ENCODE measurements at regions not wholly inside any gene's neighbourhood (a gene's known extent, or its start where the extent isn't known, plus 50 kb on each side); places are given as distances from the start of the nearest gene placed in this dataset.

DNA sequence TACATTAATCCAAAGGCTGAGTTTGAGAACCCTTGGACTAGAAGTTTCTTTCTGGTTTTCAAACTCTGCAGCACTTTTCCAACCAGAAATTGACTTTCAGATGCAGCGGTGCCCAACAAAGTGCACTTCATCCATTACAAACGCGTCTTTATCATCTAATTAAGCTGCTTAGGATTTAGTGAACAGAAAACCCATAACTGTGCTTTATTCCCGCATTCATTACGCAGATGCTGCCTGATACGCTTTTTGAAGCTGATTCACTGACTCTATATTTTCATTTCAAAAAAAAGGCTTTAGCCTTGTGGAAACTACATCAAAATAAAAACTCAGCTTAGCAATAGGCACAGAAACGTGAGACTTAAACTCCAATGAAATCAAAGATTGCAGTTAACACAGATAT, 69.8 kb upstream of the CTXND1 start:
- WGBS, 2 donors, result 83 to 86% methylated on average over 7 of the region's 7 CpGs
- ATAC-seq, result no peak

DNA sequence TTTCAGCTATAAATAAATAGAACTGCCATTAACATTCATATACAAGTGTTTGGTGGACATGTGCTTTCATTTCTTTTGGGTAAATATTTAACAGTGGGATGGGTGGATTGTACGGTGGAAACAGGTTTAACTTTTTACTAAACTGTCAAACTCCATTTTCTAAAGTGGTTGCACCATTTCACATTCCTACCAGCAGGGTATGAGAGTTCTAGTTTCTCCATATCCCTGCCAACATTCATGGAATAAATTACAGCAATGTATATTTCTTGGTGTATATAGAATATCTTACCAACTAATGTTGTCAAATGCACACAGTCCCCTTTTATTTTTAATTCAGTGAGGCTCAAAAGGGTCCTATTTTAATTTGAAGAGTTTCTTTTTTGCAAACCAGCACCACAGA, 71.3 kb upstream of the CTXND1 start:
- no peaks in the 10 kb centered on the region for H3K36me3 ChIP-seq (replicated peaks in 1 of 2; ENCODE audit: insufficient read depth in 1 of 2, low read depth in 2 of 2)
- intact Hi-C loops (cut with DNase I), result no loop called here
- DNase-seq, result no peak
- H3K9me3 ChIP-seq, result no peaks in the 10 kb centered on the region
- ATAC-seq, result no peak
- H3K27me3 ChIP-seq, result no peaks in the 10 kb centered on the region
- no peak overlapping the region for H3K27ac ChIP-seq
- WGBS, 2 donors, result 16 to 22% methylated on average over 1 of the region's 1 CpG
- H3K4me3 ChIP-seq, result no peak overlapping the region
- TF ChIP-seq POLR2A (IDR thresholded peaks at IDR 0.05) (no peak), CTCF (IDR thresholded peaks at IDR 0.05) (no peak)
- no peaks in the 10 kb centered on the region for H3K4me1 ChIP-seq

More for the DNA sequence above, 69.8 kb upstream of the CTXND1 start:
- H3K9me3 ChIP-seq, result no peaks in the 10 kb centered on the region
- H3K27ac ChIP-seq, result no peak overlapping the region
- no peak for TF ChIP-seq POLR2A (IDR thresholded peaks at IDR 0.05)
- no peak for TF ChIP-seq CTCF (IDR thresholded peaks at IDR 0.05)
- no peaks in the 10 kb centered on the region for H3K4me1 ChIP-seq
- no peak overlapping the region for H3K4me3 ChIP-seq
- no peak for DNase-seq
- no peaks in the 10 kb centered on the region for H3K36me3 ChIP-seq (replicated peaks in 1 of 2; ENCODE audit: insufficient read depth in 1 of 2, low read depth in 2 of 2)
- intact Hi-C loops (cut with DNase I), result no loop called here
- H3K27me3 ChIP-seq, result no peaks in the 10 kb centered on the region

DNA sequence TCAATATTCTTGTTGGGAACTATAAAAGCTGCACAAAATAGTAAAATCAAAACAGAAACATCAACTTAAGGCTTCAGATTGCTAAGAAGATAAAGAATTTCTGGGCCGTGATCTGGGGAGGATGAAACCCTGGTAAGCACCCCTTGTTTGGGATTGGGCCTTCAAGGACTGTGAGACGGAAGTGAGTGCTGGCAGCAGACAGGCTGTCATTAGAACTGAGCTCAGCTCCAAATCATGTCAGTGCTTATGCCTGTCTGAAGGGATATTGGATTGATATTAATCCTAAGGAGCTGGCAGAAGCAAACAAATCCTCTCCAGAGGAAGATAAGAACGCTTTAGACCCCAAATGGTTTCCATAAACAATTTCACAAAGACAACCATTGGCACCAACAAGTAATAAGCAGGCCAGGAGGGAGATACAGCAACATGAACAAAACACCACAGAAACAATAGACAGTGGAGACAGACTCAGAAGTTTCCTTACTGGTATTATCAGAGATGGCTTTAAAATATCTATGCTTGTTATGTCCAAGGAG, 72.6 kb upstream of the CTXND1 start:
- WGBS, 2 donors, result 47 to 53% methylated on average over 3 of the region's 3 CpGs
- no peak for ATAC-seq
- Histone ChIP-seq H3K27ac (no peak overlapping the region), H3K9me3 (no peaks in the 10 kb centered on the region), H3K4me3 (no peak overlapping the region), H3K36me3 (replicated peaks in 1 of 2; ENCODE audit: insufficient read depth in 1 of 2, low read depth in 2 of 2) (no peaks in the 10 kb centered on the region), H3K27me3 (no peaks in the 10 kb centered on the region), H3K4me1 (no peaks in the 10 kb centered on the region)
- TF ChIP-seq POLR2A (IDR thresholded peaks at IDR 0.05), result no peak
- TF ChIP-seq CTCF (IDR thresholded peaks at IDR 0.05), result no peak
- no peak for DNase-seq
- intact Hi-C loops (cut with DNase I), result no loop called here

DNA sequence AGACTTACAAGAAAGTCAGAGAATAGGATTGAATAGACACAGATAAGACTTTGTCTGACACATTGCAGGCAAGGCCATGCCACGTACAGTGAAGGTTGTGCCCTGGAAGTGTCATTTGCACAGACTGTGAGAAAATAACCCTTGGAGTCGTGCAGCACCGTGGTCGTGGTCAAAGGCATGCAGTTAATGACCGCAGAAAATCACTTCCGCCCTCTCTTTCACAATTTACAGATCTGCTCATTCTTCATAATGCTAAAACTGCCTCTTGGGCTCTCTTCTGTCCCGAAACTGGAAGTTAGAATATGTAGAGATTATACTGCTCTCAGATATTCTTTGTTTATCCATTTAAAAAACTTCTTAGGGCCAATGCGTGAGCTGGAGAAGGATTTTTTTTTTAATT, 73.2 kb upstream of the CTXND1 start:
- Histone ChIP-seq H3K36me3 (replicated peaks in 1 of 2; ENCODE audit: insufficient read depth in 1 of 2, low read depth in 2 of 2) (no peaks in the 10 kb centered on the region), H3K9me3 (no peaks in the 10 kb centered on the region), H3K27me3 (no peaks in the 10 kb centered on the region), H3K27ac (no peak overlapping the region), H3K4me1 (no peaks in the 10 kb centered on the region), H3K4me3 (no peak overlapping the region)
- no peak for TF ChIP-seq CTCF (IDR thresholded peaks at IDR 0.05)
- TF ChIP-seq POLR2A (IDR thresholded peaks at IDR 0.05), result no peak
- intact Hi-C loops (cut with DNase I), result no loop called here
- DNase-seq (no peak), ATAC-seq (no peak)
- 39 to 53% methylated on average over 8 of the region's 8 CpGs for WGBS, 2 donors

GRCh38 chr15:80326270-80326669, 74.3 kb upstream of the CTXND1 start:
- Histone ChIP-seq H3K4me3 (no peak overlapping the region), H3K4me1 (no peaks in the 10 kb centered on the region), H3K36me3 (replicated peaks in 1 of 2; ENCODE audit: insufficient read depth in 1 of 2, low read depth in 2 of 2) (no peaks in the 10 kb centered on the region), H3K27ac (no peak overlapping the region), H3K27me3 (no peaks in the 10 kb centered on the region), H3K9me3 (no peaks in the 10 kb centered on the region)
- DNase-seq (no peak), ATAC-seq (no peak)
- no peak for TF ChIP-seq CTCF (IDR thresholded peaks at IDR 0.05)
- TF ChIP-seq POLR2A (IDR thresholded peaks at IDR 0.05), result no peak
- 70 to 88% methylated on average over 2 of the region's 2 CpGs for WGBS, 2 donors
- intact Hi-C loops (cut with DNase I), result no loop called here

Measured in body of pancreas (tissue), 4 donors.